HTR-8/SVneo (cell line): ENCODE measurements at regions not wholly inside any gene's neighbourhood (a gene's known extent, or its start where the extent isn't known, plus 50 kb on each side); places are given as distances from the start of the nearest gene placed in this dataset.
"Not testable (repeated sequence)": the region's sequence is repeated elsewhere in the genome, so short reads cannot be mapped to it uniquely, and the experiment has no call there.

Source experiments
- DNase-seq: peaks from one replicate; pipeline ENCODE4 v3.0.0; 2011; ENCODE audit warnings: low spot score, mixed read lengths; ENCODE audit not compliant: insufficient read length
- FAIRE-seq: peaks from 2 replicates; lab custom pipeline; 2011; peaks lifted over from hg19 to GRCh38; lab: Jason Lieb, UNC

GRCh38 chr1:55786396-55786795 lies 571.2 kb upstream of the USP24 start:
- no peak for FAIRE-seq
- DNase-seq = no peak

DNA sequence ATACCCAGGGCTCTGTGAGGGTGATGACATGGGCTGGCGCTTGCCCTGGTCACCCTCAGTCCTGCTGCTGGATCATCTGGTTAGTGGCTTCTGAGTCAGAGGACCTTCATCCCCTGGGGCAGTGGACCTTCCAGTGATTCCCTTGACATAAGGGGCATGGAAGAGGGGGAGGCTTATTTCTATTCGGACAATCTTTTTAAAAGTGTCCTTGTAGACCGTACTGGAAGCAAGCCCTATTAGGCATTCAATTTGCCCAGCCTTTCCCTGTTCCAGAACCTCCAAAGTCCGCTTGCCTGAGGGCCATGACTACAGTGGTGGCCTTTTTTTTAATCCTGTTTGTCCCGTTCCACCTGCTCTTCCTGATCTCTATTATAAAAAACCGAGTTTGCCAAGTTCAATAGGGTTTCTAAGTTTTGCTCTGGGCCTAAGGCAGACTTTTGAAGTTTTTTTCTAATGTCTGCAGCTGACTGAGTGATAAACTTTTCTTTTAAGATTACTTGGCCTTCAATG lies 569.8 kb upstream of the USP24 start:
- not testable (repeated sequence) for DNase-seq, FAIRE-seq

DNA sequence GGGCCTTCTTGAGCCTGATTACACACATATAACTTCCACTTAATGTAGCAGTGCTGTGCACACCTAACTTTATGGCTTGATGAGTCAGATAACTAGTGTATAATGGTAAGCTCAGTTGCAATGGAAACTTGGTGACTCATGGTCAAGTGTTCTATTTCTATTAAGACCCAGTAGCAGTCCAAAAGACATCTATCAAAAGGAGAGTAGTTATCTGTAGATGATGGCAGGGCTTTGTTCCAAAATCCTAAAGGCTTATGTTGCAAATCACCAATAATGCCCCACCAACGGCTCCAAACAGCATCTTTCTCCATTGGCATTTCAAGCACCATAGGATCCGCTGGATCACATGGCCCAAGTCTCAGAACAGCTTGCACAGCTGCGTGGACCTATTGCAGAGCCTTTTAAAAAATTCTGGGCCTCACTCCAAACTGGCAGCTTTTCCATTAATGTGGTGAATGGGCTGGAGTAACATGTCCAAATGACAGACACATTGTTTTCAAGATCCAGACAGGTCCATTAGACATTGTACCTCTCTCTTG lies 566.8 kb upstream of the USP24 start:
- DNase-seq (peak; percentile 6), FAIRE-seq (no peak)

DNA sequence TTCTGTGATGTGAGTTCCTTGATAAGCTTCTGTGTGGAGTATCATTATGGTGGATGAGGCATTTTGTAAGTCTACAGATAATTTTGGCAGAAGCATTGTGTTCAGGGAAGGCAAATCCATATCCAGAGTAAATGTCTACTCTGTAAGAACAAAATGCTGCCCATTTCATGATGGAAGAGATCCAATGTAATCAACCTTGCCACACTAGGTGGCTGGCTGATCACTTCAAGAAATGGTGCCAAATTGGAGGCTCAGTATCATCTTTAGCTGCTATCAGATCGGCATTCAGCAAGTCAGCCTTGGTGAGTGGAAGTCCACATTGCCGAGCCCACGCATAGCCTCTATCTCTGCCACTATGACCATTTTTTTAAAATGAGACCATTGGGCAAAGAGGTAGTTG lies 565.8 kb upstream of the USP24 start:
- FAIRE-seq (no peak), DNase-seq (no peak)

DNA sequence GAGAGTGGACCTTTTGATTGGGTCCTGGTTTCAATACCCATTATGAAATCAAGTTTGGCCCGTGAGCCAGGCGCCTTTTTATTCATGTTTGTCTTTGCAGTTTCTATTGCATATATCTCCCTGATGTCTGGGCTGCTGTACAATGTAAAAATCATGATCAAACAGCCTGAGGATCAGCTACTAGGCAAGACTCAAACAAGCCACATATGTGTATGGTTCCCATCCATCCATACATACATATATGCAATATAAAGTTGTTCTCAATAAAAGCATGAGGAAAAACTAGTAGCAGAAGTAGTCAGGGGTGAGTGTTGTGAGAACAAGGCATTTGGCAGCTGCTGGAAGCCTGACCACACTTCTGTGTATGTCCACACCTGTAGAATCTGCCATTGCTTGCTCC lies 562.4 kb upstream of the USP24 start:
- FAIRE-seq (no peak), DNase-seq (no peak)

GRCh38 chr1:55775007-55775406 lies 559.8 kb upstream of the USP24 start:
- no peak for FAIRE-seq
- DNase-seq = no peak

- DNase-seq (no peak), FAIRE-seq (no peak)
Observed at GRCh38 chr1:55774446-55774845, 559.3 kb upstream of the USP24 start.

GRCh38 chr1:55773211-55773940 lies 558.2 kb upstream of the USP24 start:
- FAIRE-seq = no peak
- no peak for DNase-seq

DNA sequence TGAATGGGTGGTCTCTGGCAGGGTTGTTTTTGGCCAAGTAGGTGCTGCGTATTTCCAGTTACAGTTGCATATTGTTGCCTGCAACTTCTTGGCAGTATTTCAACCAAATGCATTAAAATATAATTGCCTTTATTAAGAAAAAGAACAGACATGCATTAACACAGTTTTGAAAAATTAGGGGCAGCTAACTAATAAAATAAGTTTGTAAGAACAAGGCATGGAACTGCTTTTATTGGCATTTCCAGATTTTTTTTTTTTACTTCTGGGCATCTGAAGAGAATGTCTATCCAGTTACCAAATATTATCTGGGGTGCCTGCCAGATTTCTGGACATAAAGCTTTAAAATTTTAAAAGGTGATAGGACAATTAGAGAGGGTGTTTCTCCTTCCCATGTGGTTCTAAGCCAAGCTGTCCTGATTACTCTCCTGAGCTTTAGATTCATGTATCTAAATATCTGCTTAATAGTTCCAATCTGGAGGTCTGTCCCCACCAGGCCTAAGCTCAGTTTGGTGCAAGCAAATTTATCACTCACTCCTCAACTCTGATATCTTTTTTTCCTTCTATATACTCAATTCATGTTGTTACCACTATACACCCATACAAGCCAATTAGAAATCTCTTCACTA lies 553.3 kb upstream of the USP24 start:
- no peak for FAIRE-seq
- DNase-seq = no peak

GRCh38 chr1:55767171-55767570 lies 552.0 kb upstream of the USP24 start:
- FAIRE-seq (no peak), DNase-seq (no peak)

- not testable (repeated sequence) for FAIRE-seq, DNase-seq
Observed at GRCh38 chr1:55765505-55765904, 550.3 kb upstream of the USP24 start.

DNA sequence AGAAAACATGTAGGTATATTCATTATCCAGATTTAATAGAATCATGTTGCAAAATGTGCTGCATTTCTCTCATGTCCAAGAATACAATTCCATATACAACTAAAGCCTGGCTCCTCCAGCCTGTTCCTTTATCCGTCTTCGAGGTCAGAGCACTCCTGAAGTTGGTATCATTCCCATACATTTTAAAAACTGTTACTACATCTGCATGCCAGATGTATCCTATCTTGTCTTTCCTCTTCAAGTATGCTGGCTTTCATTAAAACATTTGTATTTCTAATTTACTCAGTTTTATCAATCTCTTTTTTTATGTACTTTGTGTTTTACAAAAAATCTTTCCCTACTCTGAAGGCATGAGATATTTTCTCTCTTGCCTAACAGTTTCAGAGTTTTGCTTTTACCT lies 536.6 kb upstream of the USP24 start:
- no peak for DNase-seq
- no peak for FAIRE-seq

DNA sequence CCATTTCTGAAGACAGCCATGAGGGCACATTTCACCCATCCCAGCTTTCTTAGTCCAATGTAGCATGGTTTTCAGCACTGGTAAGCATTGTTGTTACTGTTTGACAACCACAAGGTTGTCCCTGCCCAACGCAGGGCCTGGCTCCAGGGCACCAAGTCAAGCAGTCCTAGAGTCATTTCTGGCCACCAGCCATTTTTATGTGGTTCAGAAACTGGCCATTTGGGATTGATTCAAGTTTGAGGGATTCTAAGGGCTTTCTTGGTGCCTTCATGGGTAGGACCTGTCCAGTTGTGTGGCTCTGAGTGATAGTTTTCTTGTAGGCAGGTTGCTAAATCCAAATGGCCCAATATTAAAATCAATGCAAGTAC lies 535.4 kb upstream of the USP24 start:
- DNase-seq (no peak), FAIRE-seq (no peak)

GRCh38 chr1:55749975-55750627 lies 534.9 kb upstream of the USP24 start:
- DNase-seq (no peak), FAIRE-seq (no peak)

DNA sequence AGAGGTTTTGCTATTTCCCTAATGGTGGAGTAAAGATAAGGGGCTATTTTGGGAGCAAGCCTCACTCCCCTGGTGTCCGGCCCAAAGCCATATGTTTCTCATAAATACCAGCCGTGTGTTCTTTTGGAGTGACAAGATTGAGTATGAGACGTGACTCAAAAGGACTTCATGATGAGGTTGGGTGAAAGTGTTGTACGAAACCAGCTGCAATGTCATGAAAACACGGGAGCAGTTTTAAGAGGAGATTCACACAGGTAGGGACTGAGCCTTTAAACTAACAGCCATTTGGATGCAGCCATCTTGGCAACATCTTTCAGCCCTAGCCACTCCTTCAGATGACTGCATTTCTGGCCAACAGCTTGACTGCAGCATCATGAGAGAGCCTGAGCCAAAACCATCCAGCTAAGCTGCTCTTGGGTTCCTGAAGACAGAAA lies 532.3 kb upstream of the USP24 start:
- no peak for DNase-seq
- FAIRE-seq = no peak

DNA sequence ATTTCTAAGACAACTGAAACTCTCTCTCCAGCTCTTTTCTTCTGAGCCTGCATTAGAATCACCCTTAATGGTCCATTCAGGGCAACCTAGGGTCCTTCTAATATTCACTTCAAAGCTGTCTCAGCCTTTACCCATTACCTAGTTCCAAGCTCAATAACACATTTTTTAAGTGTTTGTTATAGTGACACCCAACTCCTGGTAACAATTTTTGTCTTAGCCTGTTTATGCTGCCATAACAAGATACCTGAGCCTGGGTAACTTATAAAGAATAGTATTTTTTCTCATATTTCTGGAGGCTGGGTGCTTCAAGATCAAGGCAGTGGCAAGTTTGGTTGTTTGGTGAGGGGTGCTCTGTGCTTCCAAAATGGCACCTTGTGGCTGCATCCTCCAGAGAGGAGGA lies 531.5 kb upstream of the USP24 start:
- DNase-seq (no peak), FAIRE-seq (no peak)

DNA sequence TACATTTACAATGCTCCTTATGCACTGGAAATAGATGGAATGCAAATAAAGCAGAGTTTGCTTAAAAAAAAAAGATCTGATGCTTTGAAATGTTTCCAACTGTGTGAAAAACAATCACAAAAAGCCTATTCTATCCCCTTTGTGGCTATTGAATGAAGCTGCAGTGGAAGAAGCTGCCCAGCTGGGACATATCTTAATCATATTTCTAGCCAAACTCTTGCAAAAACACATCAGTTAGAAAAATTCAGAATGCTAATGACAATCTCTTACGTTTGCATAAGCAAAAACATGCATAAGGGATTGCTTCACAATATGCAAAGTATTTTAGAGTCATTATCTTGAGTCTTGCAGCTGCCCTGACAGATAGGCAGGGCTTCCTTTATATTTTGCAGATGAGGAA lies 526.4 kb upstream of the USP24 start:
- FAIRE-seq = no peak
- DNase-seq = no peak

DNA sequence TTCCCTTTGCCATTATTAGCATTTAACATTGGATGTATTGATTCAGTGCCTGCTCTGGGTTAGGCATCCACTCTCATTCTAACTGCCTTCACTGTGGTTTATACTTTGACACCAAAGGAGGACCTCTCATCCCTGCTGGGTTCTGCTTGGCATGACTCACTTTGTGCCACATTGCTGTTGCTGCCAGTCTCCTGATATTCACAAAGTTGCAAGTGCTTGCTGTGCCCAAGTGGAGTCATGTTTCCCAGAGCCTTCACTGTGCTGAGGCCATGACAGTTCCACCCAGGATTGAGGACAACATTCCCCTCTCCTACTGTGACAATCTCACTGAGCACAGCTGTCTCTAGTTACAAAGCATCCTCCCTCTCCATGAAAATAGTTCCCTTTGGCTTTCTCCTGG lies 519.9 kb upstream of the USP24 start:
- no peak for FAIRE-seq
- no peak for DNase-seq

GRCh38 chr1:55726994-55727393 lies 511.8 kb upstream of the USP24 start:
- DNase-seq (peak; percentile 36), FAIRE-seq (no peak)

- no peak for DNase-seq
- no peak for FAIRE-seq
Observed at GRCh38 chr1:55725378-55725777, 510.2 kb upstream of the USP24 start.
